ENCODE measurements at regions not wholly inside any gene's neighbourhood (a gene's known extent, or its start where the extent isn't known, plus 50 kb on each side); places are given as distances from the start of the nearest gene placed in this dataset.
A peak's percentile ranks its signal among the peaks of the same experiment; 100 is the strongest.

GRCh38 chr7:101699399-101699798, 70.3 kb upstream of the MYL10 start:
- Histone ChIP-seq H3K27me3 (peaks cover 0 to 49% (median 0%) of the 10 kb centered on the region in 3 donors), H3K4me1 (no peaks in the 10 kb centered on the region), H3K27ac (no peak overlapping the region), H3K9me3 (no peaks in the 10 kb centered on the region), H3K4me3 (no peak overlapping the region), H3K36me3 (no peaks in the 10 kb centered on the region)
- DNase-seq = no peak
- TF ChIP-seq EP300 (IDR thresholded peaks at IDR 0.05) = no peak
- intact Hi-C loops (cut with DNase I; ENCODE audit: low total_unique reads) = loop anchor here (10.0 kb wide), 2 partner anchors 45 to 105 kb away; no protein-coding TSS in a partner anchor
- WGBS, 5 donors = 84 to 91% (median 86%) methylated on average over 3 of the region's 3 CpGs

GRCh38 chr7:101699881-101700823, 71.1 kb upstream of the MYL10 start:
- no peak for DNase-seq
- Histone ChIP-seq H3K4me3 (no peak overlapping the region), H3K9me3 (no peaks in the 10 kb centered on the region), H3K27ac (no peak overlapping the region), H3K4me1 (no peaks in the 10 kb centered on the region), H3K27me3 (peaks cover 0 to 49% (median 0%) of the 10 kb centered on the region in 3 donors), H3K36me3 (no peaks in the 10 kb centered on the region)
- intact Hi-C loops (cut with DNase I; ENCODE audit: low total_unique reads) = loop anchor here (10.0 kb wide), 2 partner anchors 45 to 105 kb away; no protein-coding TSS in a partner anchor
- WGBS, 5 donors = 67 to 77% (median 71%) methylated on average over 28 of the region's 28 CpGs
- TF ChIP-seq EP300 (IDR thresholded peaks at IDR 0.05) = no peak
- TF ChIP-seq CTCF (IDR thresholded peaks at IDR 0.05) = no peak

- 85 to 92% (median 87%) methylated on average over 13 of the region's 13 CpGs for WGBS, 5 donors
- DNase-seq = no peak
- Histone ChIP-seq H3K27ac (no peak overlapping the region), H3K4me3 (no peak overlapping the region), H3K4me1 (no peaks in the 10 kb centered on the region), H3K9me3 (no peaks in the 10 kb centered on the region), H3K36me3 (no peaks in the 10 kb centered on the region), H3K27me3 (peaks cover 0 to 46% (median 0%) of the 10 kb centered on the region in 3 donors)
- no peak for TF ChIP-seq POLR2A (IDR thresholded peaks at IDR 0.05)
- TF ChIP-seq POLR2AphosphoS5 (IDR thresholded peaks at IDR 0.05) = no peak
- no peak for TF ChIP-seq CTCF (IDR thresholded peaks at IDR 0.05)
- TF ChIP-seq EP300 (IDR thresholded peaks at IDR 0.05) = no peak
- intact Hi-C loops (cut with DNase I; ENCODE audit: low total_unique reads) = no loop called here
Measured at GRCh38 chr7:101701153-101701794, 72.2 kb upstream of the MYL10 start.

- Histone ChIP-seq H3K4me1 (peaks cover 0 to 4% (median 0%) of the 10 kb centered on the region in 4 donors), H3K4me3 (no peak overlapping the region), H3K27ac (no peak overlapping the region), H3K36me3 (no peaks in the 10 kb centered on the region), H3K9me3 (no peaks in the 10 kb centered on the region), H3K27me3 (peaks cover 4 to 45% (median 6%) of the 10 kb centered on the region in 3 donors)
- TF ChIP-seq POLR2AphosphoS5 (IDR thresholded peaks at IDR 0.05) (no peak), POLR2A (IDR thresholded peaks at IDR 0.05) (no peak), CTCF (IDR thresholded peaks at IDR 0.05) (no peak), EP300 (IDR thresholded peaks at IDR 0.05) (no peak)
- WGBS, 5 donors = 32 to 51% (median 38%) methylated on average over 13 of the region's 13 CpGs
- intact Hi-C loops (cut with DNase I; ENCODE audit: low total_unique reads) = no loop called here
- DNase-seq = peak in 1 of 2 donors; percentile 68
Measured at GRCh38 chr7:101702362-101702850, 73.3 kb upstream of the MYL10 start.
